DMS114 treated with DMSO at 0.1 percent for 48 hours (cell line): ENCODE measurements at regions not wholly inside any gene's neighbourhood (a gene's known extent, or its start where the extent isn't known, plus 50 kb on each side); places are given as distances from the start of the nearest gene placed in this dataset.

ENCODE experiments used
- DNase-seq: peaks from one replicate; lab custom pipeline; 2025; ENCODE audit not compliant: unreplicated experiment; lab: John Stamatoyannopoulos, UW

DNA sequence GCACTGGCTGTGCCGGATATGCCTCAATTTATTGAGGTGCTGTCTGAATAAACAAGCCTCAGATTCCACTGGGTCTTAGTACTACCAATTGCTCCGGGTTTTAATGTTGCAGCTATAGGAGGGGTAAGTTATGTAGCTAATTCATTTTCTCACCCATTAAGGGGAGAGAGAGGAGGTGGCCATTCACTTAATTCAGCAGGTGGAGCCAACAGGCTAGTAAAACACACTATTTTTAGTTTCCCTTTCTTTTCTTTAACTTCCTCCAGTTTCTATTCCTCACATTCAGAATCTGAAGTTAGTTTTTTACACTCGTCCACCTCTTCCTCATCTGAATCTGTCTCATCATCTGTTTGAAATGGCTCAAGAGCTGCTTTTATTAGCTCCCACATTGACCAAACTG, 105.6 kb upstream of the CDH10 start:
- DNase-seq, result no peak

DNA sequence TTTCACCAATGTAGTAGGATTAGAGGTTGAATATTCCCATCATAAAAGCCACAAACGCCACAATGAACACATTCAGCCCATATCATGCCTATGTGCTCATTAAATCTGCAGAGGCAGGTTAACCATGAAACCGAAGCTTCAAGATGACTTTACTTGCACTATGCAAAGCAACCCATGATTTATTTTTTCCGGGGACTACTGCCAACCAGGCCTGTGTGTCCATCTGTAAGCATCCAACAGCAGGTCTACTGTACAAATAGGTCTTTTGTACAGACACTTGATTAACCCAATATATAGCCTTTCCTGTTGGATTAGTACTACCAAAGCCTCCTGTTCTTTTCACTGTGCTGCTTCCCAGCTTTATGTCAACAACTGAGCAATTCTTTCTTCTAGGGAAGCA, 104.9 kb upstream of the CDH10 start:
- DNase-seq, result no peak

DNA sequence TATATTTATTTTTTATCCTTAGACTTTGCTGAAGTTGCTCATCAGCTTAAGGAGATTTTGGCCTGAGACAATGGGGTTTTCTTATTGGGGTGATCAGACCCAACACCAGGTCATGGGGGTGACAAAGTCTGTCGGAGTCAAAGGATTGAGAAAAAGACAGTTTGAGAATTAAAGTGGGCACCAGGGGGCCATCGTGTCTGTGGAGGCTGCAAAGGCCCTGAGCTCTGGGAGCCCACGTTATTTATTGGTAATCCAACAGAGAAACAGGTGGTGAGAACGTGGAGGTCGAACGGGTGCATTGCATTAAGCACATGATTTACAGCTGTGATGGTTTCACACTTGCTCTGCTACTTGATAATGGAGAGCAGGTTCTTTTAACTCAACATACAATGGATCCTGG, 102.5 kb upstream of the CDH10 start:
- DNase-seq, result no peak

DNA sequence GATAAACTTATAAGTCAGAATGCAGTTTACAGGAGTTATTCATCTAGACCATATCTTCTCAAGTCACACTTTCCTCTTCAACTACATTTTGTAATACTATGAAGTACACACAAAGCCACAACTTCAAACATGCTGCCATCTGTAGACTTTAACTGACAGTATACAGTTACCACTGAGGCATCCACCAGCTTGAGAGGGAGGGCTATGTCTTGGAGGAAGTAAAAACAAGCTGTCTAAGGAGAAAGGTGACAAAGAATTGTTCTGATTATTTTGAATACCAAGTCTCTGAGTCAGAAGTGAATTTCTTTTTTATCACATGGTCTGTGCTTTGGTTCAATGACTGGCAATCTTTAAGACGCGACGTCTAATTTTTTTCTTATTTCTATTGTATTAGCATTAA, 97.6 kb upstream of the CDH10 start:
- no peak for DNase-seq

DNA sequence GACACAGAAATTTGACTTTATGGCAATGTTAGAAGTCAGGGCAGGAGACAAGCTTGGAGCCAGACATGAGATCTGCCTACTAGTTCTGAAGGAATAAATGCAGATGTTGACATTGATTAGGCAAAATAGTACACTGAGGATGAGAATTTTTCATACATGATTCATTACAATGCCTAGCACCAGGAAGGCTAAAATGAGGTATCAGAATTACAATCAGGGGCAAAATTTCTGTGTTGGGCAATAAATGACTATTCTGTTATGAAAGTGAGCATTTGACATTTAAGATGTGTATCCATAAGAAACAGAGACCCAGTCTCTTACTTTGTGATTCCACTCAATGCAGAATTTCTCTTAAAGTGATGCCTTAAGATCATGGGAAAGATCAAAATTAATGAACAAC, 92.4 kb upstream of the CDH10 start:
- no peak for DNase-seq

DNA sequence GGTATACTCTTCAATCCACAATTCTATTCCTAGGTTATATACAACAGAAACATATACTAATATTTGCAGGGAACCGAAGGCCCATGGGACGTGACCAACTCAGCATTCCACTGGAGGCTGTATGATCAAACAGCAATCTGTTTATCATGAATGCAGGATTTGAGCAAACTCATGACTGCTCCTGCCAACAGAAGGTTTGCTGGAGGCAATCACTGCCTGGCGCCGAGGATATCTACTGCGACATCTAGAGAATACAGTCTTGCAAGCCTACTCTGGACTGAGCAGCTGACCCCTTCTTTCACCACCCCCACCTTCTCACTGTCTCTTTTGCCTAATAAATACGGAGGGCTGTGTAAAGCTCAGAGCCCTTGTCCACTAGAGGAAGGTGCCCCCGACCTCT, 90.5 kb upstream of the CDH10 start:
- no peak for DNase-seq

DNA sequence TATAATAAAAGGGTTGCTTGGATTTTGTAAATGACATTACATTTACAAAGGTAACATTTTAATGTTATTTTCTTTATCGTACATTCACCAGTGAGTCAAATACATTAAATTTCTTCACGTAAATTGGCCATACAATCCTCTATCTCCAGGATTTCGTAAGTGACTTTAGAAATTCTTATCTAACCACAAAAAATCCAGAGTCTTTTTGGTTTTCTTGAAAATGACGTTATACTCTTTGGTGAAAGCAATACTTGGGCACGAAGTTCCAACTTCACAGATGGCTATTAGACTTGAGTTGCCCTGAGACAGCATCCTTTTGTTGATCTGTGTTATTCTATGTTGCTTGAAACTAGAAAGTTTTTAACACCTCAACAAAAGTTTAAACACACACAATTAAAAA, 87.4 kb upstream of the CDH10 start:
- no peak for DNase-seq

DNA sequence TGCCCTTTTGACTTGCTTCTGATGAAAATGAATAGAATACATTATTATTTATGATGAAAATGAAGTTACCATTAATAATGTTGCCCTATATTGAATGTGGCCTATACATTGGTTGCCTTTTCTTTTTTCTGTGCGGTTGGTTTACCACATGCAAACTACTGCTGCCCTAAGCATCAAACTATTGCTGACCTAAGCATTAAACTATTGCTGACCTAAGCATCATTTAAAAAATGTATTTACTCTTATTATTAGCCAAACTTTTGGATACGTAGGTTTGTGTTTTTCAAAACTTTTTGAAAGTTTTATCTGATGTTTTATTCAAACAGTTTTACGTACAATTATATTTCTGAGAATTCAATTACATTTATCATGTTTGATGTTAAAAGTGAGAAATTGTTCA, 76.0 kb upstream of the CDH10 start:
- no peak for DNase-seq

DNA sequence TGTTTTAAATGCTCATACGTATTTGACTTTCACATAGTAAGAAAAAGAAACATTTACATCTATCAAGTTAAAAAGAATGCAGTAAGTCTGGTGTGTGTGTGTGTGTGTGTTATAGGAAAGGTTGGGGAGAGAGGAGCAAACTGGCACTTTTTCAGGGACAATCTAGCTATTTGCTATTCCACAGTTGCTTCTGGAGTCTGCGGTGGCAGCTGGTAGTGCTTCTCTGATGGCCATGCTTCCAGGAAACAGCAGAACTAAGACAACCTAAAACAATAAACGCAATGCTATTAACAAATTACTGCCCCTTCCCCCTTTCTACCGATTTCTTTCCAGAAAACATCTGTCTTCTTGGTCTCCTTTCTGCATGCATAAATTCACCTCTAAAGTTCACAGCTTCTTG, 70.0 kb upstream of the CDH10 start:
- DNase-seq, result no peak

DNA sequence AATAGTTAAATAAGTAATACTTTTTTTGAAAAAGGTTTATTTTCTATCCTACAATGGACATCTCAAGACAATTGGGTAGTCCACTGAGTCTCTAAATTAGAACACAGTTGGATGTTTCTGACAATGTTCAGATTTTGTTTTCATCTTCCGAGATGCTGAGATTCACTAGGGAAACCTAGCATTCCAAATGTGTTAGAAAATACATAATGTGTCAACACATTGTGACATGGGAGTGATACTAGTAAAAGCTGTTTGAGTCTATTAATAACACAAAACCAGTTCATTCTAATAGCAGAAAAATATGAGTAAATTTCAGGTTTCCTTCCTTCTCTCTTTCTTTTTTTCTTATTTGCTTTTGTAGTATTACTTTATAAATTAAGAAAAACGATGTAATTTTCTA, 68.2 kb upstream of the CDH10 start:
- DNase-seq, result no peak

DNA sequence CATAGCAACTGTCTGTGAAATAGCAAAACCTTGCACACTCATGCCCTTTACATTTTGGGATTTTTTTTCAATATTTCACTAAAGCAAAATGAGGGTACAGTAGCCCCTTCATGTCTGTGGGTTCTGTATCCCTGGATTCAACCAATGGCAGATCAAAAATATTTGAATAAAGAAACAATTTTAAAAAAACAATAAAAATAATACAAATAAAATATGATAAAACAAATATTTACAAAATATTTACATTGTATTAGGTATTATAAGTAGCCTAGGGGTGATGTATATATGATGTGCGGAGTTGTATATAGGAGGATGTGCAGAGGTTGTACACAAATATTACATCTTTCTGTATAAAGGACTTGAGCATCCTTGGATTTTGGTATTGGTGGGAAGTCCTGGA, 67.3 kb upstream of the CDH10 start:
- no peak for DNase-seq

DNA sequence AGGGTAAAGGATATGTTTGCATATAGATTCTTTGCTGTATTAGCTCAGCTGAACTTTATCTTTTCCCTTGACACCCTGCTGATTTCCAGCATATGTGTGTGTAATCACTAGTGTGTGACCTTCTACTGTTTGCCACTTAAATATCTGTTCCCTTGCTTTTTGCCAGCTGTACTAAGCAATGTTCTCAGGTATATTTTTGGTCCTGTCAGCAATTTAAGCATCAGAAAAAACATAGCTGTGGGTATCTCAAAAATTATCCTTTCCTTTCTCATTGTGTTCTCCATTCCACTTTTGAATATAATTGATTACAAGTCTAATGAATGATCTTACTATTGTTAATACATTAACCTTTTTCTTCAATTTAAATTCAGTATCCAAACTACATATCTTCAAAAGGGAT, 59.2 kb upstream of the CDH10 start:
- DNase-seq, result no peak
